Epithelial cell of proximal tubule (primary cell): ENCODE measurements at regions not wholly inside any gene's neighbourhood (a gene's known extent, or its start where the extent isn't known, plus 50 kb on each side); places are given as distances from the start of the nearest gene placed in this dataset.

Experiments
- DNase-seq: peaks from one replicate; pipeline ENCODE4 v3.0.0-alpha.2; 2011; ENCODE audit warnings: low read depth
- H3K4me3 ChIP-seq: 2 replicates; pipeline ENCODE4 v1.5.1; 2011; ENCODE audit warnings: low read depth, mild to moderate bottlenecking, low read length
- CTCF ChIP-seq: conservative IDR thresholded peaks from 2 replicates; pipeline ENCODE4 v1.5.1; 2012; ENCODE audit warnings: low read depth, mild to moderate bottlenecking, low read length

- DNase-seq, result no peak
- no peak overlapping the region for H3K4me3 ChIP-seq
- TF ChIP-seq CTCF, result no peak
These were observed 124.0 kb upstream of the RCN1 start for GRCh38 chr11:31966846-31967245.

- no peak overlapping the region for H3K4me3 ChIP-seq
- DNase-seq, result no peak
- TF ChIP-seq CTCF, result no peak
These were observed 126.7 kb upstream of the RCN1 start for GRCh38 chr11:31964181-31964580.

GRCh38 chr11:31960126-31960525 is 130.7 kb upstream of the RCN1 start:
- H3K4me3 ChIP-seq, result no peak overlapping the region
- no peak for DNase-seq
- TF ChIP-seq CTCF, result no peak

- TF ChIP-seq CTCF, result no peak
- peak; percentile 35 for DNase-seq
These were observed 131.2 kb upstream of the RCN1 start for GRCh38 chr11:31959716-31960115.

GRCh38 chr11:31958076-31958735 is 132.7 kb upstream of the RCN1 start:
- DNase-seq, result no peak
- no peak overlapping the region for H3K4me3 ChIP-seq
- peak; percentile 90 for TF ChIP-seq CTCF

More at GRCh38 chr11:31959716-31960115, 131.2 kb upstream of the RCN1 start:
- H3K4me3 ChIP-seq, result no peak overlapping the region

- TF ChIP-seq CTCF, result no peak
- no peak overlapping the region for H3K4me3 ChIP-seq
These were observed 133.2 kb upstream of the RCN1 start for GRCh38 chr11:31957674-31958073.

GRCh38 chr11:31956310-31956709 is 134.6 kb upstream of the RCN1 start:
- DNase-seq, result no peak
- no peak for TF ChIP-seq CTCF
- no peak overlapping the region for H3K4me3 ChIP-seq

More at GRCh38 chr11:31957674-31958073, 133.2 kb upstream of the RCN1 start:
- no peak for DNase-seq
